Mesendoderm (in vitro differentiated cells): ENCODE measurements at regions not wholly inside any gene's neighbourhood (a gene's known extent, or its start where the extent isn't known, plus 50 kb on each side); places are given as distances from the start of the nearest gene placed in this dataset.

Experiments
- DNase-seq: peaks from one replicate; pipeline ENCODE4 v3.0.0; 2013
- H2AK5ac ChIP-seq: 2 replicates; pipeline ENCODE4 v1.6.1; 2013; ENCODE audit warnings: low read length, inconsistent platforms
- H2BK120ac ChIP-seq: 2 replicates; pipeline ENCODE4 v1.6.1; 2013; ENCODE audit warnings: low read depth, mild to moderate bottlenecking, low read length, moderate library complexity, mixed read lengths
- H2BK15ac ChIP-seq: replicated peaks from 2 replicates; pipeline ENCODE4 v1.6.1; 2013; ENCODE audit warnings: low read depth, mild to moderate bottlenecking, moderate library complexity
- H2BK5ac ChIP-seq: 2 replicates; pipeline ENCODE4 v1.6.1; 2013; ENCODE audit warnings: low read length, inconsistent platforms
- H3K18ac ChIP-seq: 2 replicates; pipeline ENCODE4 v1.6.1; 2013; ENCODE audit warnings: mild to moderate bottlenecking, low read length, mixed read lengths
- H3K23ac ChIP-seq: one replicate; pipeline ENCODE4 v1.6.1; 2013; ENCODE audit warnings: low read length
- H3K27ac ChIP-seq: 2 replicates; pipeline ENCODE4 v1.5.1; 2013; ENCODE audit warnings: low read depth, mild to moderate bottlenecking, inconsistent platforms, low read length, moderate library complexity
- H3K27me3 ChIP-seq: 2 replicates; pipeline ENCODE4 v1.6.1; 2013; ENCODE audit warnings: low read length, control low read depth, mild to moderate bottlenecking, inconsistent platforms; ENCODE audit not compliant: insufficient read depth, poor library complexity
- H3K36me3 ChIP-seq: 2 replicates; pipeline ENCODE4 v1.6.1; 2013; ENCODE audit warnings: low read length, inconsistent platforms; ENCODE audit not compliant: control insufficient read depth, insufficient read depth
- H3K4ac ChIP-seq: one replicate; pipeline ENCODE4 v1.6.1; 2013; ENCODE audit warnings: low read depth, mild to moderate bottlenecking, low read length, moderate library complexity
- H3K4me1 ChIP-seq: 2 replicates; pipeline ENCODE4 v1.6.1; 2013; ENCODE audit warnings: low read depth, low read length, inconsistent platforms; ENCODE audit not compliant: control insufficient read depth
- H3K4me2 ChIP-seq: 2 replicates; pipeline ENCODE4 v1.6.1; 2013; ENCODE audit warnings: low read length
- H3K4me3 ChIP-seq: 2 replicates; pipeline ENCODE4 v1.5.1; 2013; ENCODE audit warnings: mild to moderate bottlenecking, low read length
- H3K56ac ChIP-seq: one replicate; pipeline ENCODE4 v1.6.1; 2013; ENCODE audit warnings: low read length
- H3K79me1 ChIP-seq: 2 replicates; pipeline ENCODE4 v1.6.1; 2013; ENCODE audit warnings: low read length, inconsistent platforms
- H3K79me2 ChIP-seq: 2 replicates; pipeline ENCODE4 v1.6.1; 2013; ENCODE audit warnings: mild to moderate bottlenecking, low read length; ENCODE audit not compliant: control insufficient read depth, insufficient read depth
- H3K9ac ChIP-seq: 2 replicates; pipeline ENCODE4 v1.6.1; 2013; ENCODE audit warnings: low read length, inconsistent platforms
- H4K5ac ChIP-seq: one replicate; pipeline ENCODE4 v1.6.1; 2013; ENCODE audit warnings: low read length
- H4K8ac ChIP-seq: one replicate; pipeline ENCODE4 v1.6.1; 2013; ENCODE audit warnings: low read depth, mild to moderate bottlenecking, control low read depth, low read length, moderate library complexity
- WGBS: extraction: QIAGEN DNeasy Blood & Tissue Kit; methylation state at CpG from one replicate; pipeline ENCODE4 v1.1.7; 2013; ENCODE audit warnings: low lambda C conversion rate, missing lambda C conversion rate; ENCODE audit not compliant: insufficient coverage; ENCODE audit errors: extremely low coverage; 5-methylcytosine and 5-hydroxymethylcytosine counted together

GRCh38 chr18:75862458-75862857 lies 435.0 kb upstream of the SMIM21 start:
- no peak overlapping the region for H3K4me3 ChIP-seq
- no CpG with 5 or more reads among the region's 5 CpGs for WGBS
- no peak overlapping the region for H3K27ac ChIP-seq
- H3K27me3 ChIP-seq, result no peaks in the 10 kb centered on the region
- no peak overlapping the region for H3K4ac ChIP-seq
- no peak overlapping the region for H4K8ac ChIP-seq
- no peaks in the 10 kb centered on the region for H3K79me1 ChIP-seq
- no peaks in the 10 kb centered on the region for H3K79me2 ChIP-seq
- H3K4me2 ChIP-seq, result no peak overlapping the region
- H2BK120ac ChIP-seq, result no peak overlapping the region
- H2AK5ac ChIP-seq, result no peak overlapping the region
- H3K4me1 ChIP-seq, result no peaks in the 10 kb centered on the region
- H3K23ac ChIP-seq, result no peak overlapping the region
- no peak overlapping the region for H3K18ac ChIP-seq
- H2BK15ac ChIP-seq, result no peak overlapping the region
- H3K36me3 ChIP-seq, result no peaks in the 10 kb centered on the region
- H3K56ac ChIP-seq, result no peak overlapping the region
- no peak for DNase-seq
- H2BK5ac ChIP-seq, result no peak overlapping the region
- no peak overlapping the region for H4K5ac ChIP-seq
- no peak overlapping the region for H3K9ac ChIP-seq

- H3K56ac ChIP-seq, result no peak overlapping the region
- H3K9ac ChIP-seq, result no peak overlapping the region
- H2BK5ac ChIP-seq, result no peak overlapping the region
- no peaks in the 10 kb centered on the region for H3K79me1 ChIP-seq
- H2AK5ac ChIP-seq, result no peak overlapping the region
- no peak overlapping the region for H3K4me2 ChIP-seq
- H2BK120ac ChIP-seq, result no peak overlapping the region
- H3K36me3 ChIP-seq, result no peaks in the 10 kb centered on the region
- no peak overlapping the region for H3K23ac ChIP-seq
- no CpG with 5 or more reads among the region's 7 CpGs for WGBS
- DNase-seq, result no peak
- H3K4ac ChIP-seq, result no peak overlapping the region
- no peaks in the 10 kb centered on the region for H3K79me2 ChIP-seq
- no peaks in the 10 kb centered on the region for H3K4me1 ChIP-seq
- no peak overlapping the region for H2BK15ac ChIP-seq
- H4K5ac ChIP-seq, result no peak overlapping the region
- no peak overlapping the region for H4K8ac ChIP-seq
- H3K27ac ChIP-seq, result no peak overlapping the region
- H3K4me3 ChIP-seq, result no peak overlapping the region
- H3K18ac ChIP-seq, result no peak overlapping the region
- no peaks in the 10 kb centered on the region for H3K27me3 ChIP-seq
These were observed 432.7 kb upstream of the SMIM21 start for GRCh38 chr18:75860166-75860565.

GRCh38 chr18:75859533-75859932 lies 432.0 kb upstream of the SMIM21 start:
- H3K79me2 ChIP-seq, result no peaks in the 10 kb centered on the region
- H3K23ac ChIP-seq, result no peak overlapping the region
- no peak overlapping the region for H2BK120ac ChIP-seq
- no peak overlapping the region for H3K9ac ChIP-seq
- no peak overlapping the region for H3K4ac ChIP-seq
- H3K79me1 ChIP-seq, result no peaks in the 10 kb centered on the region
- H3K4me2 ChIP-seq, result no peak overlapping the region
- no peak overlapping the region for H3K4me3 ChIP-seq
- no peak overlapping the region for H4K8ac ChIP-seq
- no peak overlapping the region for H2BK5ac ChIP-seq
- no peak overlapping the region for H3K18ac ChIP-seq
- no peak overlapping the region for H2AK5ac ChIP-seq
- H3K27ac ChIP-seq, result no peak overlapping the region
- no peak overlapping the region for H3K56ac ChIP-seq
- H3K27me3 ChIP-seq, result no peaks in the 10 kb centered on the region
- no peaks in the 10 kb centered on the region for H3K4me1 ChIP-seq
- no peak overlapping the region for H4K5ac ChIP-seq
- WGBS, result no CpG with 5 or more reads among the region's 5 CpGs
- no peaks in the 10 kb centered on the region for H3K36me3 ChIP-seq
- no peak overlapping the region for H2BK15ac ChIP-seq
- DNase-seq, result no peak

GRCh38 chr18:75858754-75859153 lies 431.3 kb upstream of the SMIM21 start:
- H3K18ac ChIP-seq, result no peak overlapping the region
- H3K4me3 ChIP-seq, result no peak overlapping the region
- no peak overlapping the region for H4K5ac ChIP-seq
- WGBS, result no CpG with 5 or more reads among the region's 2 CpGs
- no peaks in the 10 kb centered on the region for H3K79me2 ChIP-seq
- no peak overlapping the region for H3K4me2 ChIP-seq
- no peaks in the 10 kb centered on the region for H3K79me1 ChIP-seq
- H3K56ac ChIP-seq, result no peak overlapping the region
- DNase-seq, result no peak
- H2BK15ac ChIP-seq, result no peak overlapping the region
- no peak overlapping the region for H2BK120ac ChIP-seq
- no peak overlapping the region for H3K4ac ChIP-seq
- no peak overlapping the region for H4K8ac ChIP-seq
- no peaks in the 10 kb centered on the region for H3K27me3 ChIP-seq
- H3K36me3 ChIP-seq, result no peaks in the 10 kb centered on the region
- no peak overlapping the region for H3K27ac ChIP-seq
- H3K4me1 ChIP-seq, result no peaks in the 10 kb centered on the region
- no peak overlapping the region for H3K23ac ChIP-seq
- H2AK5ac ChIP-seq, result no peak overlapping the region
- H3K9ac ChIP-seq, result no peak overlapping the region
- no peak overlapping the region for H2BK5ac ChIP-seq

- no peaks in the 10 kb centered on the region for H3K4me1 ChIP-seq
- H3K4me2 ChIP-seq, result no peak overlapping the region
- no peak overlapping the region for H3K56ac ChIP-seq
- H2AK5ac ChIP-seq, result no peak overlapping the region
- H3K27me3 ChIP-seq, result no peaks in the 10 kb centered on the region
- no peak overlapping the region for H3K4ac ChIP-seq
- H2BK15ac ChIP-seq, result no peak overlapping the region
- DNase-seq, result no peak
- H3K36me3 ChIP-seq, result no peaks in the 10 kb centered on the region
- no peaks in the 10 kb centered on the region for H3K79me1 ChIP-seq
- H2BK120ac ChIP-seq, result no peak overlapping the region
- H4K8ac ChIP-seq, result no peak overlapping the region
- H2BK5ac ChIP-seq, result no peak overlapping the region
- H3K4me3 ChIP-seq, result no peak overlapping the region
- no peak overlapping the region for H3K23ac ChIP-seq
- no peaks in the 10 kb centered on the region for H3K79me2 ChIP-seq
- WGBS, result no CpG with 5 or more reads among the region's 6 CpGs
- H4K5ac ChIP-seq, result no peak overlapping the region
- no peak overlapping the region for H3K9ac ChIP-seq
- H3K27ac ChIP-seq, result no peak overlapping the region
- no peak overlapping the region for H3K18ac ChIP-seq
These were observed 430.1 kb upstream of the SMIM21 start for GRCh38 chr18:75857558-75857957.

- no peak for DNase-seq
- H3K56ac ChIP-seq, result no peak overlapping the region
- H3K9ac ChIP-seq, result no peak overlapping the region
- H3K79me1 ChIP-seq, result no peaks in the 10 kb centered on the region
- H3K36me3 ChIP-seq, result no peaks in the 10 kb centered on the region
- no peak overlapping the region for H2AK5ac ChIP-seq
- H3K23ac ChIP-seq, result no peak overlapping the region
- H3K27me3 ChIP-seq, result no peaks in the 10 kb centered on the region
- H2BK15ac ChIP-seq, result no peak overlapping the region
- no peak overlapping the region for H4K5ac ChIP-seq
- H3K18ac ChIP-seq, result no peak overlapping the region
- no peak overlapping the region for H3K4me2 ChIP-seq
- H2BK5ac ChIP-seq, result no peak overlapping the region
- no peak overlapping the region for H3K4ac ChIP-seq
- no peaks in the 10 kb centered on the region for H3K4me1 ChIP-seq
- no CpG with 5 or more reads among the region's 10 CpGs for WGBS
- no peak overlapping the region for H3K27ac ChIP-seq
- no peaks in the 10 kb centered on the region for H3K79me2 ChIP-seq
- H4K8ac ChIP-seq, result no peak overlapping the region
- no peak overlapping the region for H2BK120ac ChIP-seq
- H3K4me3 ChIP-seq, result no peak overlapping the region
These were observed 427.3 kb upstream of the SMIM21 start for GRCh38 chr18:75854808-75855207.
